ENCODE measurements at regions not wholly inside any gene's neighbourhood (a gene's known extent, or its start where the extent isn't known, plus 50 kb on each side); places are given as distances from the start of the nearest gene placed in this dataset.
A peak's percentile ranks its signal among the peaks of the same experiment; 100 is the strongest.

- peaks cover 0 to 10% (median 6%) of the 10 kb centered on the region in 4 donors for H3K4me1 ChIP-seq
- H3K27me3 ChIP-seq: peaks cover 0 to 7% (median 0%) of the 10 kb centered on the region in 3 donors
- no peak overlapping the region for H3K27ac ChIP-seq
- no peaks in the 10 kb centered on the region for H3K9me3 ChIP-seq
- intact Hi-C loops (cut with DNase I; ENCODE audit: low total_unique reads): no loop called here
- WGBS, 5 donors: 36 to 72% (median 48%) methylated on average over 8 of the region's 8 CpGs
- H3K4me3 ChIP-seq: no peak overlapping the region
- no peak for TF ChIP-seq POLR2A (IDR thresholded peaks at IDR 0.05)
- no peak for TF ChIP-seq CTCF (IDR thresholded peaks at IDR 0.05)
- no peak for TF ChIP-seq EP300 (IDR thresholded peaks at IDR 0.05)
- TF ChIP-seq POLR2AphosphoS5 (IDR thresholded peaks at IDR 0.05): no peak
- no peaks in the 10 kb centered on the region for H3K36me3 ChIP-seq
- no peak for DNase-seq
Observed at GRCh38 chr4:42816880-42817400, 75.6 kb upstream of the GRXCR1 start.

- WGBS, 5 donors: 18 to 46% (median 36%) methylated on average over 9 of the region's 9 CpGs
- peak; percentile 14 to 26 for DNase-seq
- no peak overlapping the region for H3K27ac ChIP-seq
- H3K4me3 ChIP-seq: no peak overlapping the region
- H3K36me3 ChIP-seq: no peaks in the 10 kb centered on the region
- TF ChIP-seq EP300 (IDR thresholded peaks at IDR 0.05): no peak
- TF ChIP-seq POLR2AphosphoS5 (IDR thresholded peaks at IDR 0.05): no peak
- TF ChIP-seq POLR2A (IDR thresholded peaks at IDR 0.05): no peak
- no peak for TF ChIP-seq CTCF (IDR thresholded peaks at IDR 0.05)
- H3K27me3 ChIP-seq: peaks cover 0 to 11% (median 0%) of the 10 kb centered on the region in 3 donors
- no peaks in the 10 kb centered on the region for H3K9me3 ChIP-seq
- peaks cover 0 to 10% (median 6%) of the 10 kb centered on the region in 4 donors for H3K4me1 ChIP-seq
- intact Hi-C loops (cut with DNase I; ENCODE audit: low total_unique reads): no loop called here
Observed at GRCh38 chr4:42816189-42816879, 76.2 kb upstream of the GRXCR1 start.

- Histone ChIP-seq H3K27me3 (peaks cover 0 to 10% (median 0%) of the 10 kb centered on the region in 3 donors), H3K27ac (no peak overlapping the region), H3K4me3 (no peak overlapping the region), H3K4me1 (no peaks in the 10 kb centered on the region), H3K36me3 (no peaks in the 10 kb centered on the region), H3K9me3 (no peaks in the 10 kb centered on the region)
- WGBS, 5 donors: 82 to 93% (median 89%) methylated on average over 6 to 7 of the region's 7 CpGs
- TF ChIP-seq POLR2A (IDR thresholded peaks at IDR 0.05) (no peak), EP300 (IDR thresholded peaks at IDR 0.05) (no peak), CTCF (IDR thresholded peaks at IDR 0.05) (no peak), POLR2AphosphoS5 (IDR thresholded peaks at IDR 0.05) (no peak)
- no peak for DNase-seq
- intact Hi-C loops (cut with DNase I; ENCODE audit: low total_unique reads): no loop called here
Observed at GRCh38 chr4:42809419-42810084, 83.0 kb upstream of the GRXCR1 start.

- 29 to 68% (median 59%) methylated on average over 3 of the region's 3 CpGs for WGBS, 5 donors
- intact Hi-C loops (cut with DNase I; ENCODE audit: low total_unique reads): no loop called here
- DNase-seq: no peak
- Histone ChIP-seq H3K27me3 (peaks cover 0 to 6% (median 0%) of the 10 kb centered on the region in 3 donors), H3K27ac (no peak overlapping the region), H3K4me1 (no peaks in the 10 kb centered on the region), H3K36me3 (no peaks in the 10 kb centered on the region), H3K9me3 (peaks cover 9 to 27% (median 25%) of the 10 kb centered on the region in 4 donors), H3K4me3 (no peak overlapping the region)
- TF ChIP-seq CTCF (IDR thresholded peaks at IDR 0.05) (no peak), POLR2AphosphoS5 (IDR thresholded peaks at IDR 0.05) (no peak), POLR2A (IDR thresholded peaks at IDR 0.05) (no peak), EP300 (IDR thresholded peaks at IDR 0.05) (no peak)
Observed at GRCh38 chr4:42806303-42806835, 86.1 kb upstream of the GRXCR1 start.
